Heart left ventricle (tissue), 13 donors: ENCODE measurements at regions not wholly inside any gene's neighbourhood (a gene's known extent, or its start where the extent isn't known, plus 50 kb on each side); places are given as distances from the start of the nearest gene placed in this dataset.

Experiments
- POLR2A ChIP-seq, 2 donors: fragments of 450-650 bp; IDR thresholded peaks; one replicate each; pipeline ENCODE4 v1.6.1; 2017; ENCODE audit warnings: antibody characterized with exemption in 2 of 2, mild to moderate bottlenecking in 2 of 2, moderate library complexity in 2 of 2
- TF ChIP-seq, protein P1 (sequence below), 12 donors: fragments of 200-600 bp; sonication (generic) in 4 of 12; IDR thresholded peaks; one replicate each; pipeline versions ENCODE4 v1.5.0 to v1.8.0; 2018 to 2022; ENCODE audit warnings: antibody characterized with exemption in 12 of 12, mild to moderate bottlenecking in 5 of 12
- donor health status: ischemic (EF 13 %, LVEDD 7.1; RV severe dilation, severe dysfunction).
- donor health status: DM: no; HTN: yes; CAD: no.
- donor health status: DM: no; HTN: no; CAD: no.
- donor health status: ischemic (EF 25% LVEDD 6.9; RV normal size, moderate dysfunction).
- donor health status: ischemic (EF 25% LVEDD 5.7; RV mildly dilated, moderate dysfunction).
- donor health status: ischemic (EF 35%, LVEDD 5.7; RV mildly dilated, moderate dysfunction).
- donor health status: nonischemic (EF 11% LVEDD 7.7; RV severe dilation, severe dysfunction).
- donor health status: DM: yes; HTN: yes; CAD: no.
- donor health status: PGD.
- donor health status: ischemic (EF 29% LVEDD 5.4; RV normal size, mild dysfunction).
- donor health status: nonischemic (EF 23%, LVEDD 6.1; RV moderate dilation, normal function).

DNA sequence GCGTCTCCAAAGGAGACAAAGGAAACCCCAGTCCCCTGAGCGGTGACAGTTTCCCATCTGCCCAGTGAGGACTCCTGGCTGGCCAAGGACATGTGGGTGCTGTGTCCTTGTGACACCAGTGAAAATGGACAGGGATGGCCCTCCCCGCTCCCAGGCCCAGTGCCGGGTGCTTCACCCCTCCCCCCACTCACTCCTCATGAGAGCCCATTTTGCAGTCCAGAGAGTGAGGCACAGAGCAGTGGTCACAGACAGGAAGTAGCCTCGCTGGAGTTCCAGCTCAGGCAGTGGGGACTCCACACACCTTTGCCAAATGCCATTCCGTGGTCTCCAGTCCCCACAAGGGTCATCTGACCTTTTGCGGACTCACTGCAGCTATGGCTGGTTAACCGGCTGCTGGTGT is 642.9 kb downstream of the PTPRU start:
- TF ChIP-seq POLR2A (IDR thresholded peaks at IDR 0.05), result no peak
- TF ChIP-seq, protein P1, sequence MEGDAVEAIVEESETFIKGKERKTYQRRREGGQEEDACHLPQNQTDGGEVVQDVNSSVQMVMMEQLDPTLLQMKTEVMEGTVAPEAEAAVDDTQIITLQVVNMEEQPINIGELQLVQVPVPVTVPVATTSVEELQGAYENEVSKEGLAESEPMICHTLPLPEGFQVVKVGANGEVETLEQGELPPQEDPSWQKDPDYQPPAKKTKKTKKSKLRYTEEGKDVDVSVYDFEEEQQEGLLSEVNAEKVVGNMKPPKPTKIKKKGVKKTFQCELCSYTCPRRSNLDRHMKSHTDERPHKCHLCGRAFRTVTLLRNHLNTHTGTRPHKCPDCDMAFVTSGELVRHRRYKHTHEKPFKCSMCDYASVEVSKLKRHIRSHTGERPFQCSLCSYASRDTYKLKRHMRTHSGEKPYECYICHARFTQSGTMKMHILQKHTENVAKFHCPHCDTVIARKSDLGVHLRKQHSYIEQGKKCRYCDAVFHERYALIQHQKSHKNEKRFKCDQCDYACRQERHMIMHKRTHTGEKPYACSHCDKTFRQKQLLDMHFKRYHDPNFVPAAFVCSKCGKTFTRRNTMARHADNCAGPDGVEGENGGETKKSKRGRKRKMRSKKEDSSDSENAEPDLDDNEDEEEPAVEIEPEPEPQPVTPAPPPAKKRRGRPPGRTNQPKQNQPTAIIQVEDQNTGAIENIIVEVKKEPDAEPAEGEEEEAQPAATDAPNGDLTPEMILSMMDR (IDR thresholded peaks at IDR 0.05), result no peak
